Posterior cingulate gyrus (tissue), 11 donors: ENCODE measurements at regions not wholly inside any gene's neighbourhood (a gene's known extent, or its start where the extent isn't known, plus 50 kb on each side); places are given as distances from the start of the nearest gene placed in this dataset.
"Not testable (repeated sequence)": the region's sequence is repeated elsewhere in the genome, so short reads cannot be mapped to it uniquely, and the experiment has no call there.

Experiments used
- DNase-seq, 10 donors: peaks; one replicate each; pipeline versions ENCODE4 v3.0.0 to v3.0.0-alpha.2; 2020 to 2021; ENCODE audit warnings: mixed read lengths in 3 of 10
- intact Hi-C: fragments of 100-400 bp; cut with DNase I; formaldehyde crosslinking; loops from one replicate; pipeline ENCODE4 v1.15.1; 2023

DNA sequence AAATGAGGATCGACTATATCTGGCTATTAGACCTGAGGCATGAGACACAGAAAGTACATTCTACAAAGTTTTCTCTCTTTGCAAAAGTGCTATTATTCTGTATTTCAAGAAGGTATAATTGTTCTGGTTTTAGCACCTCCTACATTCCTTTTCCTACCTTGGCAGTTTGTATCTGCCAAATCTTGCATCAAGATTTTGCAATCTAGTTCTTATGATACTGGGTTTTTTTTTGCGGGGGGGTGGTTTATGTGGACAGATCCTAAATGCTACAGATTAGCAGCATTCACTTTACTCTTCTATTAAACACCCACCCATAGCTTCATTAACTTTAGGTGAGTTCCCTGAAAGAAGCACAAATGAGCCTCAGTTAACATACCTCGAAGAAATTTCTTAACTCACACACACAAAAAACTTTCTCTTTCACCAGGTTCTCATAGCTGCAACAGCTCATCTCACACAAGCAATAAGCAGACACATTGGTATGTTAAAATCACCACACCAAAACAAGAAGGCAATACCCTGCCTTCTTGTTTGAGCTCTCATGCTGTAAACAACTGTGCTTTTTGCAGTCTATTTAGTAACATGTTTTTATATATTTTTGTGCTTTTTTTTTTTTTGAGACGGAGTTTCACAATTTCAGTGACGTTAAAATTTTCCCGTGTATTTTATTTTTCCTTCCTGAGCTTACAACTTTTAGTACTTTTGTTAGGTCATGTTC lies 73.0 kb upstream of the VGLL4 start:
- no peak for DNase-seq
- intact Hi-C loops: loop anchor here (5.0 kb wide), 1 partner anchor 131 kb away; the partner anchor contains the start of gene TAMM41

DNA sequence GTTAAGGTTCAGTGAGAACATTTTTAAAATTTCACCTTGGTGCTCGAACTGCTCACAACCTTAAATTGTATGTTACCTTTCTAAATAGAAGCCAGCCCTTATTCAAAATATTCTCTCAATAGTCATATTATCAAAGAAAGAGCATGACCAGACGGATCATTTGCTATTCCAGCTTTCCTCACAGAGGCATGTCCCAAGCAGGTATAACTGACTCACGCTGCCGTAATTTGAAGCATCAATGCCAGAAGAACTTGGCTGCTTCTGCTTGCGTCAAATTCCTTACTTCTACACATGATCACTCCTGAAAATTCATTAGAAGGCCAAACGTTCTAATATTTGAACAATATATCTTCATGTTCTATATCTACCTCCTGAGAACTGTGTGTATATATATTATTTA lies 69.5 kb upstream of the VGLL4 start:
- intact Hi-C loops: no loop called here
- no peak for DNase-seq

DNA sequence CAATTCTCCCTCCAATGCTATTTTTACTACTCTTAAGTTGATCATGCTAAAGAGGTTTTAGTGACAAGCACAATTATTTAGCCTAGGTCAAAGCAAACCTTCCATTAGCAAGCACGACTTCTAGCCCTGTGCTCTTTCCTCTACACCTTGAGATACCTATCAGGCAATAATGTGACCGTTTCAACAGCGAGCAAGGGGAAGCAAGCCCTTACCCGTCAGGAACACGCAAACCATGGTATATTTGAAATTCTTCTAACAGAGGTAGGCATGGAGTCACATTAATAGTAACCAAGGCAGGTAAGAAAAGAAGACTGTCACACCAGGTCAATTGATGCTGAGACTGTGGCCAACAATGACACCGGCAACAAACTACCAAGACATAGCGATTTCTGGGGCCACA lies 68.9 kb upstream of the VGLL4 start:
- no peak for DNase-seq
- intact Hi-C loops: no loop called here

DNA sequence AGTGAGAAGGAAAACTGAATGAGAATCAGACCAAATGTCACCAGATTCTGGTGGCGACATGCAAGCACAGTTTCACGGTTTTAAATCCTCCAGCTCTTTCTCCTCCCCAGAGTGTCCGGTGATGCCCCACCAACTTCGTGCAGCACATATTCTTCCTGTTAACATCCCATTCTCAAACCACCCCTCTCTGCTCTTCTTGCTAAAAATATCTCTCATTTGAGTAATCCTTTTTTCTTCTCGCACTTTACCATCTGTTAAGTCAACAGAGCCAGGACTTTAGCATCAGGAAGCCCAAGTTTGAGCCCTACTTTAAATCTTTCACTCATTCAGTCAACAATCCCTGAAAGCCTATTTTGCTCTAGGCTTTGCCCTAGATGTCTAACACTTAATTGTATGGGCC lies 68.2 kb upstream of the VGLL4 start:
- intact Hi-C loops: no loop called here
- DNase-seq: peak in 5 of 10 donors; percentile 31 to 88 (median 53)

DNA sequence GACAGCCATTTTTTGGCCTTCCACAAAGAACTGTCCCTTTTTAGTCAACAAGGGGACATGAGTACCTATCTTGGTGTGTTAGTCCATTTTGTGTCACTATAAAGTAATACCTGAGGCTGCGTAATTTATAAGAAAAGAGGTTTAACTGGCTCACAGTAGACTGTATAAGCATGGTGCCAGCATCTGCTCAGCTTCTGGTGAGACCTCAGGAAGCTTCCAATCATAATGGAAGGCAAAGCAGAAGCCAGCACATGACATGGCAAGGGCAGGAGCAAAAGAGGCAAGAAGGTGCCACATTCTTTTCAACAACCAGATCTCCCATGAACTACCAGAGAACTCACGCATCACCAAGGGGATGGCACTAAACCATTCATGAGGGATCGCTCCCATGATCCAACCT lies 66.1 kb upstream of the VGLL4 start:
- intact Hi-C loops: no loop called here
- no peak for DNase-seq

DNA sequence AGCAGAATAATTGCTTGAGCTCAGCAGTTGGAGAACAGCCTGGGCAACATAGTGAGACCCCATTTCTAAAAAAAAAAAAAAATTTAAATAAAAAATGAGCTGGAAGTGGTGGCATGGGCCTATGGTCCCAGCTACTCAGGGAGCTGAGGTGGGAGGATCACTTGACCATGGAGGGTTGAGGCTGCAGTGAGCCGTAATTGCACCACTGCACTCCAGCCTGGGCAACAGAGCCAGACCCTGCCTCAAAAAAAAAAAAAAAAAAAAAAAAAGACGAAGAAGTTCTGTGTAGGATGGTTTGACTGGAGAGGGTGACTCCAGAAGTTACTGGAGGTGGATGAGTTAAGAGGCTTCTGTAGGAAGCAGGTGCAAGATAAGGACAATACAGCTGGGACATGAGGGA lies 63.4 kb upstream of the VGLL4 start:
- intact Hi-C loops, DNase-seq: not testable (repeated sequence)

DNA sequence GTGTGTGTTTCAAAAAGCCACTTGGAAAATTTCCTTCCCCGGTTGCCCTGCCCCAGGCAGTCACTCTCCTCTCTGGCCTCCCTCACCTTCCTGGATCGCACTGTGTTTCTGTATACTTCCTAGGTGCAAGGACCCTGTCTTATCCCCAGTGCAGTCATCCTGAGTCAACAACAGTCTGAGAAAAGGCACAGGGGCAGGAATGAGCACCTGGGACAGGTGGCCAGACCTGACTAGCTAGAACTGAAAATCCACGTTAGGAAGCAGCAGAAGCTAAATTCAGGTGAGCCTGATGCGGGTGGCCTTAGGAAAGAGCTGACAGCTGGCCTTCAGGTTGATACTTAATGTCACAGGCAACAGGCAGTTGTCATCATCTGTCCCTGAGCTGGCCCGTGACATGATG lies 62.9 kb upstream of the VGLL4 start:
- intact Hi-C loops: no loop called here
- DNase-seq: no peak

DNA sequence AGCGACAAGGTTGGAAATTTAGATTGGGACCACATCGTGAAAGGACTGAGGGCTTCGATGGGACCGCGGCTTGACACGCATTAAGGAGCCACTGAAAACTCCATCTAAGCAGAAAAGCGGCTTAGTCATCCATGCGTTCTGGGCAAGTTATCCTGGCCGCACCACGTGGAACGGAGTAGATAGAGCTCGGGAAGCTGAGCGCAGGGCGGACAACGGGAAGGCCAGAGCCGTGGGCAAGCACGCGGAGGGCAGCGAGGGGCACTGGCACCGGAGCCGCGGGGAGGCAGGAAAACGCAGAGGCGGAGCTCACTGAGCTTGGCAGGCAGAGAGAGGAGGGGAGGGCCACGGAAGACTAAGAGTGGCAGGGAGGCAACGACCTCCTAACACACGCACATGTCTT lies 61.3 kb upstream of the VGLL4 start:
- intact Hi-C loops: no loop called here
- DNase-seq: peak in 9 of 10 donors; percentile 12 to 90 (median 48)

DNA sequence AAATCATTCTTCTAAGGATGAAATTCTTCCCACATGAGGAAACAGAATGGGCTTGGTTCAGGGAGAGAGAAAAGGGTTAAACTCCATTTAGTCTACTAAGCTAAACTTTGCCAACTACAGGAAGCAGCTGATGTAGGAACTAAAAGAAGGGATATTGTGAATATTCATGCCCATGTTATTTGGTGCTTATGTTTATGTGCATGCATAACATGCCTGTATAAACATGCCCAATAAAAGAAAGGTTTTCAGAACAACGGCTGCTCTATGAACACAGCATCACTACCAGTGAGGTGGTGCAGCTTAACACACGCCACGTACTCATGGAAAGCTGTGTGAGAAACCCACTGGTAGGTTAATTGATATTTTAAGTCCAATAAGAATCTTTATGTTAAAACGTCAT lies 59.4 kb upstream of the VGLL4 start:
- intact Hi-C loops: no loop called here
- DNase-seq: no peak

DNA sequence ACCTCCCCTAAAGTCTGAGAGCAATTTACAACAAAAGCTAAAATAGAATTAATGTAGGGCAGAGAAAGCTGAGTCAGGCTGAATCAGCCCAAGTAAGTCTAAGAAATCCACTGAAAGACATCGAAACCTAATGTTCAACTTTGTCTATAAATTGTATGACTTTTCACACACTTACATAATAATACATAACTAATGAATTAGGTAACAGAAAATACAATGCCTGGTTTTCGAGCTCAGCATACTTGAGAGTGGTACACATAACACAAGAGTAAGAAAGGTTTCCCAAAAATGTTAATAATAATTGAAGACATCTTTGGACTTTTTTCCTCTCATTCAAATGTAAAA lies 55.3 kb upstream of the VGLL4 start:
- DNase-seq: no peak
- intact Hi-C loops: no loop called here

DNA sequence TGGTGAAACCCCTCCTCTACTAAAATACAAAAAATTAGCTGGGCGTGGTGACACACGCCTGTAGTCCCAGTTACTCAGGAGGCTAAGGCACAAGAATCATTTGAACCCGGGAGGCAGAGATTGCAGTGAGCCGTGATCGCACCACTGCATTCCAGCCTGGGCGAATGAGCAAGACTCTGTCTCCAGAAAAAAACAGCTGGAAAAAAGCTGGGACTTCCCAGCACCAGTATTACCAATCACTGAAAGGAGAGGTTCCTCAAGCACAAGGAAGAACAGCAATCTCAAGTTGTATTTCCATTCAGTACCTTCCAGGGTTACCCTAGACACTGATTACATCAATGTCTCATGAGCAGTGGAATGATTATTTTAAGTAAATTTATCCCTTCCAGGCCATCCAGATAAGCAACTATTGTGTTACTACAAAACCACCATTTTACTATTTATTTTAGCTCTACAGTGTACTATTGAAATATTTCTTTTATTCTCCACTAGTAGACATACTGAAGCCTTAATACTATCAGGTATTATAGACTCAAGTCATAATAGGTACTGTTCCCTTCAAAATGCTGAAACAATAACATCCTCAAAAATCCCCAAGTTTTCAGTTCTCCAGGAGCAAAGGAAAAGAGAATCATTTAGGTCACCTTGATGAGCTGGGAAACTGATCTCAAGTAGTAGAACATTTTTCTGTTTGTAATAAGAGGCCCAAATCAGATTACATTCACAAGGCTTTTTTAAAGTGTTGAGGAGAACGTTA lies 54.8 kb upstream of the VGLL4 start:
- intact Hi-C loops: no loop called here
- no peak for DNase-seq

DNA sequence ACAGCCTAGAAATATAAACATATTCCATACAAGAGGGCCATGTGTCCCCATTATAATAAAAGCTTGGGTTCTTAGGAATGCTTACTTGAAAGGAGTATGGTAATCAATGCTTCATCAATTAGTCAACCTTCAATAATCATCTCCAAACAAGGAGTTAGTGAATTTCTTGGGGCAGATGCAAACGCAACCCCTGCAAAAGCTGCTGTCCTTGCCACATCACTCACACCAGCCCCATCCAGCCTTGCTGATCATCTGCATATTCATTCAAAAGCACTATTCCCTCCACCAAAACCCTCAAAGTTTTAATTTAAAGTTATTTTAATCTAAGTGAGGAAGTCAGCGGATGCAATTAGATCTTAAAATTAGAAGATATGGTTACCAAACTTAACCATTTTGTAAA lies 54.0 kb upstream of the VGLL4 start:
- DNase-seq: no peak
- intact Hi-C loops: no loop called here

DNA sequence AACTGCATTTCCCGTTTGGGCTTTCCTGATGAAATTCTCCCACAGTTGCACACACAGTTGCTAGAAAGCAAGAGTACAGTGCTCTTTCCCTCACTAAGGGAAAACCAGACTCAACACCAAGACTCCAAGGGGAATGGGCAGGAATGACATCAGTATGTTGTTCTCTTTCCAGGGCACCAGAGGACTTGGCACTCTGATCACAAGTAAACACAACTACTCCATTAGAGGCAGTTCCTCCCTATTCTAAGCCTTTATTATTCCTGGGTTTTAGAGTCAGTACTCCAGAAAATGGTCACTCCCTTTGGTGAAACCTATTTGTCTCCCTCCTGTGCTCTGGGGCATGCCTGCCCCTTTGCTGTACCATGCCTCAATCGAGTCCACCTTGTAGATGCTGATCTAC lies 52.3 kb upstream of the VGLL4 start:
- intact Hi-C loops: no loop called here

More for the DNA sequence above, 52.3 kb upstream of the VGLL4 start:
- no peak for DNase-seq
